ENCODE measurements at regions not wholly inside any gene's neighbourhood (a gene's known extent, or its start where the extent isn't known, plus 50 kb on each side); places are given as distances from the start of the nearest gene placed in this dataset.

DNA sequence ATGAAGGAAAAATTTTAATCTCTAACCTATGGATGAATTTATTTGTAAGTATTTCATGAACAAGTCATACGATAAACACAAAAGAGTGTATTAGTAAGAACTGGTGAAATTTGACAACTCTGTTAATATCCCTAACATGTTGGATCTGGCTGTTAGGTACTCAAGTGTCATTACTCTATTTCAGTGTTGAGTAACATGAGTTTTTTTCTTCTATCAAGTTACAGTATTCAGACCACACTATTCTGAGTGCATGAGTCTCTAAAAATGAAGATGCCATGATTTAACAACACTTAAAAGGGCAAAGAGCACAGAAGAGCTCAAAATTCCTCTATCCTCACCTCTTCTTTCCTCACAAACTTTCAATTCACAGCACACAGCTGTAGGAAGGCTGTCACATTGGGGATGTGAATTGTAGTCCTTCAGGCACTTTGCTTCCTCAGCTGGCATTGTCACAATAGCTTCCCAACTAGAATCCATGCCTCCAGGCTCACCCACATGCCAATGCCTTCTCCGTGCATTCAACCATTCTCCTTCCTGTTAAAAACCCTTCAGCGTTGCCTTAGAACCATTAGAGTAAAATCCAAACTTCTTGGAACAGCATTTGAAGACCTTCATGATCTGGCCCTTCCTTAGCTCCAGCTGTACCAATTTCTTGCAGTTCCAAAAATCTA, 73.7 kb upstream of the DBX2 start:
- TF ChIP-seq FOS (IDR thresholded peaks at IDR 0.05; ENCODE audit: low read depth, low read length) (no peak), SMC3 (IDR thresholded peaks at IDR 0.05; ENCODE audit: low read depth, low read length) (no peak), RCOR1 (IDR thresholded peaks at IDR 0.05; ENCODE audit: insufficient replicate concordance, low read length) (no peak), CHD1 (IDR thresholded peaks at IDR 0.05; ENCODE audit: low read depth, low read length) (no peak), RFX5 (IDR thresholded peaks at IDR 0.05; ENCODE audit: low read depth, low read length) (no peak), MAZ (IDR thresholded peaks at IDR 0.05; ENCODE audit: borderline replicate concordance, low read depth, low read length) (no peak), RAD21 (IDR thresholded peaks at IDR 0.05; ENCODE audit: low read length) (no peak), MXI1 (IDR thresholded peaks at IDR 0.05; ENCODE audit: borderline replicate concordance, low read depth, low read length) (no peak), CEBPB (IDR thresholded peaks at IDR 0.05; ENCODE audit: low read depth, low read length) (no peak), NFE2L2 (IDR thresholded peaks at IDR 0.05; ENCODE audit: low read depth, low read length) (no peak), POLR2A (IDR thresholded peaks at IDR 0.05; ENCODE audit: low read depth, low read length) (no peak), MAFK (IDR thresholded peaks at IDR 0.05; ENCODE audit: low read depth, low read length) (no peak), BHLHE40 (IDR thresholded peaks at IDR 0.05; ENCODE audit: low read depth, low read length) (no peak)
- TF ChIP-seq, protein P1, sequence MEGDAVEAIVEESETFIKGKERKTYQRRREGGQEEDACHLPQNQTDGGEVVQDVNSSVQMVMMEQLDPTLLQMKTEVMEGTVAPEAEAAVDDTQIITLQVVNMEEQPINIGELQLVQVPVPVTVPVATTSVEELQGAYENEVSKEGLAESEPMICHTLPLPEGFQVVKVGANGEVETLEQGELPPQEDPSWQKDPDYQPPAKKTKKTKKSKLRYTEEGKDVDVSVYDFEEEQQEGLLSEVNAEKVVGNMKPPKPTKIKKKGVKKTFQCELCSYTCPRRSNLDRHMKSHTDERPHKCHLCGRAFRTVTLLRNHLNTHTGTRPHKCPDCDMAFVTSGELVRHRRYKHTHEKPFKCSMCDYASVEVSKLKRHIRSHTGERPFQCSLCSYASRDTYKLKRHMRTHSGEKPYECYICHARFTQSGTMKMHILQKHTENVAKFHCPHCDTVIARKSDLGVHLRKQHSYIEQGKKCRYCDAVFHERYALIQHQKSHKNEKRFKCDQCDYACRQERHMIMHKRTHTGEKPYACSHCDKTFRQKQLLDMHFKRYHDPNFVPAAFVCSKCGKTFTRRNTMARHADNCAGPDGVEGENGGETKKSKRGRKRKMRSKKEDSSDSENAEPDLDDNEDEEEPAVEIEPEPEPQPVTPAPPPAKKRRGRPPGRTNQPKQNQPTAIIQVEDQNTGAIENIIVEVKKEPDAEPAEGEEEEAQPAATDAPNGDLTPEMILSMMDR (conservative IDR thresholded peaks at IDR 0.05; ENCODE audit: low read depth, low read length), result no peak
- TF ChIP-seq, protein P2, sequence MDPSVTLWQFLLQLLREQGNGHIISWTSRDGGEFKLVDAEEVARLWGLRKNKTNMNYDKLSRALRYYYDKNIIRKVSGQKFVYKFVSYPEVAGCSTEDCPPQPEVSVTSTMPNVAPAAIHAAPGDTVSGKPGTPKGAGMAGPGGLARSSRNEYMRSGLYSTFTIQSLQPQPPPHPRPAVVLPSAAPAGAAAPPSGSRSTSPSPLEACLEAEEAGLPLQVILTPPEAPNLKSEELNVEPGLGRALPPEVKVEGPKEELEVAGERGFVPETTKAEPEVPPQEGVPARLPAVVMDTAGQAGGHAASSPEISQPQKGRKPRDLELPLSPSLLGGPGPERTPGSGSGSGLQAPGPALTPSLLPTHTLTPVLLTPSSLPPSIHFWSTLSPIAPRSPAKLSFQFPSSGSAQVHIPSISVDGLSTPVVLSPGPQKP (IDR thresholded peaks at IDR 0.05; ENCODE audit: borderline replicate concordance, low read depth, low read length), result no peak
- TF ChIP-seq, protein P3, sequence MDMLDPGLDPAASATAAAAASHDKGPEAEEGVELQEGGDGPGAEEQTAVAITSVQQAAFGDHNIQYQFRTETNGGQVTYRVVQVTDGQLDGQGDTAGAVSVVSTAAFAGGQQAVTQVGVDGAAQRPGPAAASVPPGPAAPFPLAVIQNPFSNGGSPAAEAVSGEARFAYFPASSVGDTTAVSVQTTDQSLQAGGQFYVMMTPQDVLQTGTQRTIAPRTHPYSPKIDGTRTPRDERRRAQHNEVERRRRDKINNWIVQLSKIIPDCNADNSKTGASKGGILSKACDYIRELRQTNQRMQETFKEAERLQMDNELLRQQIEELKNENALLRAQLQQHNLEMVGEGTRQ (IDR thresholded peaks at IDR 0.05; ENCODE audit: low read depth, low read length), result no peak
- Histone ChIP-seq H3K27me3 (ENCODE audit: control insufficient read depth, insufficient read depth, low read length) (peaks cover 4% of the 10 kb centered on the region; the same call in 1 of the 2 replicates), H2AK5ac (ENCODE audit: low read depth, low read length) (no peak overlapping the region), H3K4me2 (ENCODE audit: low read depth, low read length) (no peak overlapping the region), H3K14ac (replicated peaks; ENCODE audit: low read depth, low read length) (no peak overlapping the region), H3K9me1 (ENCODE audit: insufficient read depth, low read length) (no peaks in the 10 kb centered on the region), H2BK120ac (ENCODE audit: low read depth, low read length) (no peak overlapping the region), H3K9ac (ENCODE audit: low read depth, low read length) (no peak overlapping the region), H3K36me3 (ENCODE audit: control insufficient read depth, insufficient read depth, low read length) (no peaks in the 10 kb centered on the region), H4K8ac (ENCODE audit: low read depth in 2 of 2, low read length in 2 of 2) (no peak overlapping the region), H3K79me1 (ENCODE audit: low read depth in 1 of 2, low read length in 2 of 2) (no peaks in the 10 kb centered on the region), H3K4me3 (ENCODE audit: insufficient read depth, low read depth, low read length) (no peak overlapping the region), H3K18ac (ENCODE audit: low read depth, low read length) (no peak overlapping the region), H3K4me1 (ENCODE audit: control insufficient read depth, insufficient read depth, low read length) (no peaks in the 10 kb centered on the region), H2BK20ac (ENCODE audit: low read depth, low read length) (no peak overlapping the region), H3K56ac (ENCODE audit: extremely low read depth, insufficient read depth, low read length) (no peak overlapping the region), H2BK5ac (ENCODE audit: low read depth, low read length, poor library complexity, severe bottlenecking) (no peak overlapping the region), H2AK9ac (replicated peaks; ENCODE audit: low read depth, low read length, poor library complexity) (no peak overlapping the region), H2AFZ (replicated peaks; ENCODE audit: low read length, poor library complexity) (no peak overlapping the region), H3K9me3 (ENCODE audit: control insufficient read depth, insufficient read depth, low read length) (no peaks in the 10 kb centered on the region), H2BK15ac (ENCODE audit: low read depth, low read length) (no peak overlapping the region), H4K5ac (ENCODE audit: low read depth, low read length) (no peak overlapping the region), H3K4ac (ENCODE audit: low read depth, low read length) (no peak overlapping the region), H3K27ac (ENCODE audit: insufficient read depth, low read length) (no peak overlapping the region), H4K20me1 (ENCODE audit: insufficient read depth, low read length) (no peaks in the 10 kb centered on the region), H3K23ac (ENCODE audit: low read depth, low read length) (no peak overlapping the region), H4K91ac (ENCODE audit: insufficient read depth, low read depth, low read length) (no peak overlapping the region)
- in situ Hi-C loops (cut with MboI; ENCODE audit: low sequenced_read_pairs) (no loop called here), intact Hi-C loops (cut with micrococcal nuclease) (loop anchor here (5.0 to 10.0 kb wide), 2 partner anchors 152 to 1110 kb away; no protein-coding TSS in a partner anchor), dilution Hi-C loops (cut with HindIII; ENCODE audit: low sequenced_read_pairs, unreplicated experiment) (no loop called here)
- no peak for DNase-seq
- CTCF ChIA-PET, result no interaction called here
- 51% methylated on average over 2 of the region's 3 CpGs; no CpG with 5 or more reads in 1 of the 2 experiments for WGBS, 2 experiments (ENCODE audit: extremely low coverage in 2 of 2, insufficient read length in 1 of 2)
- POLR2A ChIA-PET (ENCODE audit: unreplicated experiment), result no interaction called here
- ATAC-seq (ENCODE audit: low read depth), result no peak
- no TSS peak for BruUV-seq (replicated peaks)
